Activated T-cell treated with anti-CD3 and anti-CD28 coated beads, Interleukin-2, amount 50 U/mL, for 4 hours (primary cell): ENCODE measurements at regions not wholly inside any gene's neighbourhood (a gene's known extent, or its start where the extent isn't known, plus 50 kb on each side); places are given as distances from the start of the nearest gene placed in this dataset.
"Not testable (repeated sequence)": the region's sequence is repeated elsewhere in the genome, so short reads cannot be mapped to it uniquely, and the experiment has no call there.

Source experiments
- ATAC-seq, 2 donors: fragments of 200-7000 bp; cut with Tn5 transposase; one replicate each; pipeline ENCODE4 v1.10.0; 2021
- DNase-seq: peaks from one replicate; pipeline ENCODE4 v3.0.0-alpha.2; 2020
- H3K27me3 Mint-ChIP-seq: one replicate; pipeline ENCODE4 v1.8.0; 2021; ENCODE audit warnings: low read depth, mixed read lengths
- H3K36me3 Mint-ChIP-seq: one replicate; pipeline ENCODE4 v1.8.0; 2022; ENCODE audit warnings: mixed read lengths; ENCODE audit not compliant: insufficient read depth
- H3K4me1 Mint-ChIP-seq: one replicate; pipeline ENCODE4 v1.8.0; 2021; ENCODE audit warnings: low read depth, mixed read lengths
- H3K4me3 Mint-ChIP-seq: one replicate; pipeline ENCODE4 v1.8.0; 2021; ENCODE audit warnings: mild to moderate bottlenecking, moderate library complexity, mixed read lengths
- H3K9me3 Mint-ChIP-seq: one replicate; pipeline ENCODE4 v1.8.0; 2021; ENCODE audit warnings: mixed read lengths

- Mint-ChIP-seq H3K9me3 (peaks cover 18% of the 10 kb centered on the region), H3K36me3 (no peaks in the 10 kb centered on the region), H3K27me3 (no peaks in the 10 kb centered on the region), H3K4me3 (no peak overlapping the region), H3K4me1 (no peaks in the 10 kb centered on the region)
- ATAC-seq (no peak), DNase-seq (no peak)
These were observed 552.8 kb upstream of the CCDC179 start for GRCh38 chr11:23413057-23413456.

- H3K27me3 Mint-ChIP-seq, result no peaks in the 10 kb centered on the region
- ATAC-seq (no peak), DNase-seq (no peak)
- no peaks in the 10 kb centered on the region for H3K36me3 Mint-ChIP-seq
- no peak overlapping the region for H3K4me3 Mint-ChIP-seq
- H3K9me3 Mint-ChIP-seq, result peaks cover 6% of the 10 kb centered on the region
- no peaks in the 10 kb centered on the region for H3K4me1 Mint-ChIP-seq
These were observed 562.8 kb upstream of the CCDC179 start for GRCh38 chr11:23423104-23423503.

- H3K4me3 Mint-ChIP-seq, result no peak overlapping the region
These were observed 563.4 kb upstream of the CCDC179 start for GRCh38 chr11:23423656-23424055.

GRCh38 chr11:23425381-23425780 lies 565.1 kb upstream of the CCDC179 start:
- H3K36me3 Mint-ChIP-seq, result no peaks in the 10 kb centered on the region
- no peaks in the 10 kb centered on the region for H3K27me3 Mint-ChIP-seq
- DNase-seq (no peak), ATAC-seq (no peak)
- H3K9me3 Mint-ChIP-seq, result peaks cover 11% of the 10 kb centered on the region
- no peaks in the 10 kb centered on the region for H3K4me1 Mint-ChIP-seq
- H3K4me3 Mint-ChIP-seq, result no peak overlapping the region

More at GRCh38 chr11:23423656-23424055, 563.4 kb upstream of the CCDC179 start:
- peaks cover 7% of the 10 kb centered on the region for H3K9me3 Mint-ChIP-seq
- no peaks in the 10 kb centered on the region for H3K4me1 Mint-ChIP-seq
- DNase-seq (no peak), ATAC-seq (no peak)
- H3K27me3 Mint-ChIP-seq, result no peaks in the 10 kb centered on the region
- H3K36me3 Mint-ChIP-seq, result no peaks in the 10 kb centered on the region

- Mint-ChIP-seq H3K36me3 (no peaks in the 10 kb centered on the region), H3K4me3 (no peak overlapping the region), H3K4me1 (no peaks in the 10 kb centered on the region), H3K9me3 (peaks cover 11% of the 10 kb centered on the region), H3K27me3 (no peaks in the 10 kb centered on the region)
- ATAC-seq (no peak), DNase-seq (no peak)
These were observed 569.3 kb upstream of the CCDC179 start for GRCh38 chr11:23429569-23429968.

GRCh38 chr11:23453522-23453921 lies 593.2 kb upstream of the CCDC179 start:
- Mint-ChIP-seq H3K4me1 (no peaks in the 10 kb centered on the region), H3K36me3 (no peaks in the 10 kb centered on the region), H3K27me3 (no peaks in the 10 kb centered on the region), H3K4me3 (no peak overlapping the region), H3K9me3 (peaks cover 10% of the 10 kb centered on the region)
- DNase-seq (no peak), ATAC-seq (no peak)

- Mint-ChIP-seq H3K27me3 (no peaks in the 10 kb centered on the region), H3K9me3 (peaks cover 10% of the 10 kb centered on the region), H3K36me3 (no peaks in the 10 kb centered on the region), H3K4me1 (no peaks in the 10 kb centered on the region), H3K4me3 (no peak overlapping the region)
- ATAC-seq, result no peak
- no peak for DNase-seq
These were observed 595.1 kb upstream of the CCDC179 start for GRCh38 chr11:23455321-23455891.

GRCh38 chr11:23457641-23458040 lies 597.4 kb upstream of the CCDC179 start:
- DNase-seq (no peak), ATAC-seq (no peak)
- Mint-ChIP-seq H3K27me3 (no peaks in the 10 kb centered on the region), H3K36me3 (no peaks in the 10 kb centered on the region), H3K9me3 (peaks cover 12% of the 10 kb centered on the region), H3K4me1 (no peaks in the 10 kb centered on the region), H3K4me3 (no peak overlapping the region)

- H3K9me3 Mint-ChIP-seq, result peaks cover 4% of the 10 kb centered on the region
- no peaks in the 10 kb centered on the region for H3K4me1 Mint-ChIP-seq
- ATAC-seq (no peak), DNase-seq (no peak)
- H3K27me3 Mint-ChIP-seq, result no peaks in the 10 kb centered on the region
- no peak overlapping the region for H3K4me3 Mint-ChIP-seq
- no peaks in the 10 kb centered on the region for H3K36me3 Mint-ChIP-seq
These were observed 611.6 kb upstream of the CCDC179 start for GRCh38 chr11:23471878-23472277.

GRCh38 chr11:23473782-23474181 lies 613.5 kb upstream of the CCDC179 start:
- ATAC-seq (no peak), DNase-seq (no peak)
- Mint-ChIP-seq H3K27me3 (no peaks in the 10 kb centered on the region), H3K9me3 (no peaks in the 10 kb centered on the region), H3K4me1 (no peaks in the 10 kb centered on the region), H3K36me3 (no peaks in the 10 kb centered on the region), H3K4me3 (no peak overlapping the region)

GRCh38 chr11:23480736-23481135 lies 620.5 kb upstream of the CCDC179 start:
- no peaks in the 10 kb centered on the region for H3K27me3 Mint-ChIP-seq
- no peaks in the 10 kb centered on the region for H3K4me1 Mint-ChIP-seq
- DNase-seq, result no peak
- H3K36me3 Mint-ChIP-seq, result no peaks in the 10 kb centered on the region
- no peak overlapping the region for H3K4me3 Mint-ChIP-seq
- no peak for ATAC-seq
- H3K9me3 Mint-ChIP-seq, result peaks cover 9% of the 10 kb centered on the region

- H3K9me3 Mint-ChIP-seq, result peaks cover 16% of the 10 kb centered on the region
- not testable (repeated sequence) for H3K36me3 Mint-ChIP-seq, H3K4me1 Mint-ChIP-seq, H3K27me3 Mint-ChIP-seq, ATAC-seq, DNase-seq, H3K4me3 Mint-ChIP-seq
These were observed 623.9 kb upstream of the CCDC179 start for GRCh38 chr11:23484146-23484545.

- not testable (repeated sequence) for H3K4me1 Mint-ChIP-seq, H3K4me3 Mint-ChIP-seq, DNase-seq, H3K36me3 Mint-ChIP-seq, H3K27me3 Mint-ChIP-seq, ATAC-seq
- peaks cover 16% of the 10 kb centered on the region for H3K9me3 Mint-ChIP-seq
These were observed 624.3 kb upstream of the CCDC179 start for GRCh38 chr11:23484618-23485017.

GRCh38 chr11:23490557-23491235 lies 630.4 kb upstream of the CCDC179 start:
- Mint-ChIP-seq H3K4me1 (no peaks in the 10 kb centered on the region), H3K9me3 (peaks cover 15% of the 10 kb centered on the region), H3K4me3 (no peak overlapping the region), H3K36me3 (no peaks in the 10 kb centered on the region), H3K27me3 (no peaks in the 10 kb centered on the region)
- ATAC-seq (no peak), DNase-seq (no peak)

GRCh38 chr11:23494981-23495380 lies 634.7 kb upstream of the CCDC179 start:
- Mint-ChIP-seq H3K4me1 (no peaks in the 10 kb centered on the region), H3K9me3 (peaks cover 12% of the 10 kb centered on the region), H3K27me3 (no peaks in the 10 kb centered on the region), H3K36me3 (no peaks in the 10 kb centered on the region), H3K4me3 (no peak overlapping the region)
- no peak for DNase-seq
- ATAC-seq, result no peak
